Fibroblast of skin of scalp (primary cell): ENCODE measurements at regions not wholly inside any gene's neighbourhood (a gene's known extent, or its start where the extent isn't known, plus 50 kb on each side); places are given as distances from the start of the nearest gene placed in this dataset.

Source experiments
- DNase-seq: peaks from one replicate; pipeline ENCODE4 v3.0.0-alpha.2; 2013

DNA sequence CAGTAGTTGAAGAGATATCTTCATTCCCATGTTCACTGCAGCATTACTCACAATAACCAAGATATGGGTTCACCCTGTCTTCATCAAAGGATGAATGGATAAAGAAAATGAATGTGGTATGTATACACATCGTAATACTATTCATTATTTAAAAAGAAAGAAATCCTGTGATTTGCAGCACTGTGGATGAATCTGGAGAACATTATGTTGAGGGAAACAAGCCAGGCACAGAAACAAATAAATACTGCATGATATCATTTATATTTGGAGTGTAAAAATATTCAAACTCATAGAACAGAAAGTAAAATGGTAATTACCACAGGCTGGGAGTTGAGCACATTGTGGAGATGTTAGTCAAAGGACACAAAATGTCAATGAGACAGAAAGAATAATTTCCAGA lies 977.2 kb downstream of the AMY1C start:
- DNase-seq = no peak

DNA sequence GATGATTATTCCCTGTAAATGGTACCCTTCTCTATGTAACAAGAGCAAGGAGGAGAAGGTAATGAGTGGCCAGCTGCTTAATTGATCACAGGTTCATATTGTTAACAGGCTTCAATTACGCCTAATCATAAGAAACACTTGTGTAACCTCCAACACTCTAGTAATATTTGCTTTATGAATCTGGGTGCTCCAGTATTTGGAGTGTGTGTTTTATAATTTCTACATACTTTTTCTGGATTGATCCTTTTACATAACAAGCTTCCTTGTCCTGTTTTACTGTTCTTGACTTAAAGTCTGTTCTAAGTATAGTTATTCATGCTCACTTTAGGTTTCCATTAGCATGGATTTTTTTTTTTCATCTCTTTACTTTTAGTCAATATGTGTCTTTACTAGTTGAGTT lies 984.2 kb downstream of the AMY1C start:
- no peak for DNase-seq

DNA sequence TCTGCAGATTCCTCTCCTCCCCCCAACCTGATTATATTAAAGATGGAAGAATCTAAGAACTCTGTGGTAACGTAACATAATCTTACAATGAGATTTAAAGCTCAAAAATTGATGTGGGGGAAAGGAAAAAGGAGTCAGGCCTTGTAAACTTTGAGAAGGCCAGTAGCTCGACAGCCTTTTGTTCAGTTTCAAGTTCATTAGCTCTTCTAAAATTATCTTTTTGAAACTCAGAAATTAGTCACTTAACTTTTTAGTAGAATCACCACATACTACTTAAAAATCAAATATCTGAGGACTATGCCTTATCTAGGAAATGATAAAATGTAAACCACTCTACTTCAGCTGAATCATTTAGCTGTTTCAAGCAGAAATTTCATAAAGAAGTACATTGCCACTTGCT lies 996.2 kb downstream of the AMY1C start:
- DNase-seq = no peak

DNA sequence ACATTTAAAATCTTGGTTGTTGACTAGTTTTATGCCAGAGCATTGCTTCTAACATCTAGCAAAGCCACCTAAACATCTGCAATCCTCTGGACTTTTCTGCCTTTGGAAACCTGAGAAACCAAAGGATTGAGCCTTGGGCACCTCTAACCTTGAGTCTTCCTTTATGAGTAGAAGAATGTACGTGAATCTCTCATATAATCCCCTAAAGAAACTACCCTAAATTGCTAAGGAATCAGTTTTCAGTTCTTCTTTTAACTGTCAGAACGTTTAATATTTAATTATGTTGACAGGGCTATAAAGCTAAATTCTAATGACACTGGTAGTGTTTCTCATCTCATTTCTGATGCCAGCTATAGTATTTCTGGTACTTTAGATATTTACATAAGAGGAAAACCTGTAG lies 997.3 kb downstream of the AMY1C start:
- DNase-seq = no peak

DNA sequence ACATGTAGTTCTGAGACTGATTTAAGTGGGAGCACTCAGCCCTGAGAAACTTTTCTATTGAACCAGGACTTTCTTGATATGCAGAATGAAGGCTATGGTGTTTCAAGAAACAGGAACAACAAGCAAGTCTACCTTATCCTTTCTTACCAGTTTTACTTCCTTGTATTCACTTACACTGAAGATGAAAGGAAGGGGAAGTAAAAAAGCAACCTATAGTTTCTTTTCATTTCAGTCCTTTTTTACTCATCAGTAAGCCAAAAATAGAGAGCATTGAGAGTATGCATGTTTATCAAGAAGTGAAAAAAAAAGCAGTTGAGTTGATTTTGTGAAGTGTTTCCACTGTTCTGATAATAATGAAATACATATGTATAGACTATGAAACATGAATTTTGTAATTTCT lies 1010.3 kb downstream of the AMY1C start:
- no peak for DNase-seq

DNA sequence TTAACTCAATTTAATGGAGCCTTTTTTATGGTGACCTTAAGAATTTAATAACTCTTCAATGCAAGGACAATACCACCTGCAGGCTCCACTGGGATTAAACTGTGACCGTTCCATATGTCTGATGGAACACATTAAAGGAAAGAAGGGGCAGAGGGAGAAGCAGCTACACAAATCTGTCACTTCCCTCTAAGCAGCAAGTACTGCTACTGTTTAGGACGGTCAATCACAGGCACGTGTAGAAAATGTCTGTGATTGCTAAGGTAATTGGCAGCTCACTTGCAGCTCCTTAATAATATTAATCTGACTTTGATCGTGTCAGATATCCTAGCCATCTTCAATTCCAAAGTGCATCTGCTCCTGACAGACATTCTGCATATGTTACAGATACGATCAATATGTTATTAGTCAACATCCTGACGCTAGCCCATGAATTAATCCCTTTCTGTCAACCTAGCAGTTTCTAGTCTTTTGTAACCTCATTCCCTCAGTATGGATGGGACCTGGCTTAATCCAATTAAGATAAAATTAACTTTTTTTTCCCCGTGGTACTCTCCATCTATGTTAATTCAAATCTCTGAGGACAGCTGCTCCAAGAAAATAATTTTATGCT lies 1012.4 kb downstream of the AMY1C start:
- DNase-seq = no peak

DNA sequence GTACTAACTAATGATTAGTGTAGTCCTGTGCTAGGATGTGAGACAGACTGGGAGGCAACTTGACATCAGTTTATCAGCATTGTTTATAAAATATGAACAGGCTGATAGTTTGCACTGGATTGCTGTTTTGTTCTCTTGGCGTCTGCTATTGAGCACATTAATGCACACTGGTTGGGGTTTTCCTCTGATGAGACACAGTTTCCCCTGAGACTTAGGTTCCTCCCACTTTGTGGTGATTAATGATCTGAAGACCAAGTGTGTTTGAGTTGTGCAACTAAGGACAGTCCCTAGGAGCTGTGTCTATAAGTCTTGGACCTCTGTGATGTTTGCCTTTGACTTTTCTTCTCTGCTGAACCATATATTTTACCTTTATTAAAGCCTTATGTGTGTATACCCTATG lies 1015.4 kb downstream of the AMY1C start:
- peak; percentile 24 for DNase-seq

DNA sequence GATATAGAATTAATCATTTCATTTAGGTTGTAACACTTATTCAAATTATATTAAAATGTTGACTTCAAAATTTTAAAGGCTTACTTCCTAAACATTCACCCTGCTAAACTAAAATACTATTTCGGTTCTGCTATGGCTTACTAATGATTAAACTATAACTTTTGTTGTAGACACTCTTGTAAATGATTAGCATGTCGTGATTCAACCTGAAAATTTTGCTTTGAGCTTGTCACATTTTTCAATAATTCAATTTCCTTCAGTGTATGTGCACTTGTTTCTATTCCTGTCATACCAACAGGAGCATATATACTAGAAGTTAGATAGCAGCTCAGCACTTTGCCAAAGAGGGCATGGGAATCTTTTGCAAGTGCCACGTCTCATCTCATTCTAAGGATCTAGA lies 1018.8 kb downstream of the AMY1C start:
- no peak for DNase-seq

DNA sequence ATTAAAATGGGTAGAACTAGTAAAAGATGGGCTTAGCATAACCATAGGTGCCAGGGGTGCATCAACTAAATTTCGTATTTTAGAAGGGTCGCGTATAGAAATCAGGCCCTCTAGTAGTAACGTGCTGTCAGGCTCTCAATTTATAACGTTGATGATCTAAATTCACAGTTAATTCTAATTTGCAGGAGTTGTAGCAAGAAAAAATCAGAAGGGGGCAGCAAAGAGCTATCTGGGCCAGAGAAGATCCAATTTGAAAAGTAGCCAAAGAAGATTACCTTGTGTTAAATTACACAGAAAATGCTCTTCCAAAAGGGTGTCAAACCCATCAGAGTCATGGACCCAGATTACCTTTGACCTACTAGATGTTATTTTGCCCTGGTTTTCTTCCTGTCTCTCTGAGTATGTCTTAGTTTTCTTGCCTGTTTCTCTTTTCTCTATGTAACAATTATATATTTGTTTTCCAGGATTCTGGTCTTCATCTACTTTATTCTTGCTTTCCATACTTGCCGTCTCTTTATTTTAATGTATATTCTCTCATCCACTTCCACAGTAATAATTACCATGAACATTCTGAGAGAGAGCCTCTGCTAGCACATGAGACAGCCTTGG lies 1030.9 kb downstream of the AMY1C start:
- peak; percentile 34 for DNase-seq

DNA sequence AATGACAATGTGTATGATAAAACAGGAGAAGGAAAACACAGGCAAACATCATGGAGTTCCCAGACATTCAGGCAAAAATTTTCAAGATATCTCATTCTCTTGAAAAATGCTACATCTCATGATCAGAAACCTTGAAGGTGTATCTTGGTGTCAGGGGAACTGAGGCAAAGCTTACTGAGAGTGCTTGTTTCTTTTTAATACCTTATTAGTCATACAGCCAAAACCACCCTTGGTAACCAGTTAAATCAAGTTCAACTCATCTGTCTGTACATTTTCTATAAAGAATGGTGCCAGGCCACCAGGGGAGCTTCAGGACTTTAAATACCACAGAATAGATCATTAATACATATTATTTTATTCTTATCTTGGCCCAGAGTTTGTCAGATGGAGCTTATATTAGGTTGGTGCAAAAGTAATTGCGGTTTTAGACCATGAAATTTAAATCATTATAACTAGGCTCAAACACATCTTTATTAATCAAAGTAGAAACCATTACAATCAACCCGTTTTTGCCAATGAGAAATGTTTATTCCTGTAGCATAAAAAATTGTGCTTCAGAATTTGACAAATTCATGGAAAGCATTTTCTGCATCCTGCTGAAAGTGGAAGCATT lies 1036.0 kb downstream of the AMY1C start:
- no peak for DNase-seq

DNA sequence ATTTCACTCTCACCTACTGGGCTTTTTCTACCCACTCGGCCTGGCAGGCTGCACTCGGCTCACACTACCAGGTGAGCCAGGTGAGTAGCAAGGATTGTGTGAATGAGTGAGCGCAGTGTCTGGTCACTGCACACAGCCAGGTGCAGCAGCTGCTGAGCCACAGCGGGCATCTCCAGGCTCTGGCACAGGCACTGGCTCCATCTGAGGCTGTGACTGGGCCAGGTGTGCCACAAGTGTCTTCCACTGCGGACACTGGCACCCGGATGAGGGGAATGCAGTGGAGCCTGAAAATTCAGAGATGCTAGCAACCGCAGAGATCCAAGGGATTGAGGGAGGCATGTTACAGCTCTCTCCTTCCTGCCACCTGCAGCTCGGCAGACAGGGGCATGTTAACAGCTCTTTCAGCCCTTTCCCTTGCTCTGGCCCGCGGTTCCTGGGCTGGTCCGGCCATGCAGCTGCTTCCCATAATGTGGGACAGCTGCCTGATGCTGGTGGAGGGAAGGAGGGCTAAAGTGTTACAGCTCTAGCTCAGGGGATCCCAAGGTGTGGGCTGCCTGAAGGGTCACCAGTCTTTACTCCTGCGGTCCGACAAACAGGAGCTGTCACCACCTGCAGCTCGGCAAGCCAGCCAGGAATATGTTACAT lies 1038.3 kb downstream of the AMY1C start:
- DNase-seq = no peak

DNA sequence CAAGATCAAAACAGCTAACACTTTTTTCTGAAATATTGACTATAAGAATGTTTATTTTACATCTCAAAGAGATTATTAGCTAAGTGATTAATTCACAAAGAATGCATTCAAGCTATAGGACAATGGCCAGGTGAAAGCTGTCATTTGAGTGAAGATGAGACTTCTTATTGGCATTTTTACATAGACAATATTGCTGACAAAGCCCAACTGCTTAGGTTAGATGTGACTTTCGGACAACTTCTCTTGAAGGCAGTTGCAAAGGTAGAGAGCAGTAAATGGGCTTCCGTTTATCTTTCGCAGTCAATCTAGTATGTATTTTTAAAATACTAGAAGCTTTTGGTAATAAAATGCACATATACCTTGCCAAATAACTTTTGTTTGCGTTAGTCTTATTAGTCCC lies 1041.3 kb downstream of the AMY1C start:
- DNase-seq = no peak

DNA sequence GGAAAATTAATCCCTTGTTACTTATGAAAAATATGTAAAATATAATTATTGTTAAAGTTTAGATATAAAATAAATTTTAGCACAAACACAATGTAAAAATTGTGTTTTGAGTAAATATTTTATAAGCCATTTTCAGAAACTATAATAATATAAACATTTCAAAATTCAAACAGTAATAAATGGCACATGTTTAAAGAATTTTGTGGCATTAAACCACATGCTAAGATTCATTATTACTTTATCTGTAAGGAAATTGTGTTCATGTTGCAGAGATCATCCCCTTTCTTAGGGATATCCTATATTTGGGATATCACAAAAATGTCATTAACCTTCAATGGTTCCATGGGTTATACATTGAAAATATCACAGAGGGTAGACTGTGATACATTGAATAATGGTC lies 1044.3 kb downstream of the AMY1C start:
- DNase-seq = no peak

DNA sequence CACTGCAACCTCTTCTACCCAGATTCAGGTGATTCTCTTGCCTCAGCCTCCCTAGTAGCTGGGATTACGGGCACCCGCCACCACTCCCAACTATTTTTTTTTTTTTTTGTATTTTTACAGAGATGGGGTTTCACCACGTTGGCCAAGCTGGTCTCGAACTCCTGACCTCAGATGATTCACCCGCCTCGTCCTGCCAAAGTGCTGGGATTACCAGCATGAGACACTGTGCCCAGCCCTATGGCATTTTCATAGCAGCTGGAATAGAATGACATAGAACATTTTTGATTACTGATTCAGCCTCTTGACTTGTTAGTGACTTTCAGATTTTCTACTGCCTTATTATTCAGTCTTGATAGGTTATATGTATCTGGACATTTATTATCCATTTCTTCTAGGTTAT lies 1046.2 kb downstream of the AMY1C start:
- no peak for DNase-seq

DNA sequence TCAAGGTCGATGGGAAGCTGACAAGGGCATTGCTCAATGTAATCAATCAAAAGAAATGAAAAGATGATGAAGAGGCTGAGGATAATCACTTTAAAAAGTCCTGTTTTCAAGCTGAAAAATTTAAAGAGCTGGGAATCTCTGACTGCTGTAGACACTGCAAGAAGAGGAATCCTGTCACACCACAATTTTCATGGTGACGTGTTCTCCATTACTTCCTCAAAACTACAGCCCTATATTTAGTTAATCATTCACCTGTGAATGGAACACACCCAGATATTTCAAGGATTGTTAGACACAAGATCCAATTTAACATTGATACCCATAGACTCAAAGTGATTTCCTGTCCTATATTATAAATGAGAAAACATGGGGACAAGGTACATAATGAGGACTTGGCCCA lies 1048.3 kb downstream of the AMY1C start:
- DNase-seq = no peak

DNA sequence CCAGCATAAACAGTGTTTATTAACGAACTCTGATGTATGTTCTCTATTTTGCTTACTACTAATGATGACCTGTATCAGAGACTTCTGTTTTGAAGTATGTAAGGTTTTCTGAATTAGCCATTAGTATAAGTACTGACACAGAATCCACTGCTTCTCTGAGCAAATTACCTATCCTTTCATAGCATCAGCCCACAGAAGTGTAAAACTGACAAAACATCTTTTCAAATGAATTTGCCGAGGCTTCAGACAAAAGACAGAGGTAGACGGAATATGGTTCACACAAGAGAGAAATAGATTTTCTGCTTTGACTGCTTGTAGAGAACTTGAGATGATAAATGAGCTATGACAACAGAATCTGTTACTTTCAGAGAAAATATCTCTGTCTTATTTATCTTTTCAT lies 1051.6 kb downstream of the AMY1C start:
- DNase-seq = no peak

DNA sequence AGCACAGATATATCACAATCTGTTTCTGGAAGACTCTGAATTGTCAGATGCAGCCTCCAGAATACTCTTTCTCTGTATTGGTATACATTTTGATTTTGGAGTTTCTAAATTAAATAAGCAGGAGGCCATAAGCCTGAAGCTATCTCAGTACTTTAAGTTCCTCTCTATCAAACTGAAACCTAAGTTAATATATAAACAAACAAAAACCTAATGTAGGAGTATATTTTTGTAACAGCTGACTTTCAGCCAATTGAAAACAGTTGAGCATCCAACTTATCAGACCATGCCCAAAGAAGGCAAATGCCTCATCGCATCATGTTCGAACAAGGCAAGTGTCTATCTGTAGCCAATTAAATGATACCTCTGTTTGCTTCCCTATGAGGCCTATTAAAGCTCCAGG lies 1054.4 kb downstream of the AMY1C start:
- no peak for DNase-seq

DNA sequence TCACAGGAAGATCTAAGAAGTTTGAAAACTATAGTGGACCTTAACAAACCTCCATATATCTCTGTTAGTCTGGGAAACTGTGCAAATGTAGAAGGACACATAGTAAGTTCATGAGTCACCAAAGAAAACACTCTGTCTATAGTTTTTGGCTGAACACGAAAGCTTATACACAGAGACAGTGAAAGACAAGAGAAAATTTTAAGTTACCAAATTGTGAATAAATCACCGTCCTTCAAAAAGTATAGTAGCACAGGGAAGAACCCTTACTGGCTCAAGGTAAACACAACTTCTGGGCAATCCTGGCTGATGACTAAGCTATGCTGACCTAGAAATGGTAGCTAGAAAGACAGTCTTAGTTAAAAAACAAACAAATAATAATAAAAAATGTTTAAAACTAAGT lies 1057.9 kb downstream of the AMY1C start:
- DNase-seq = peak; percentile 22

DNA sequence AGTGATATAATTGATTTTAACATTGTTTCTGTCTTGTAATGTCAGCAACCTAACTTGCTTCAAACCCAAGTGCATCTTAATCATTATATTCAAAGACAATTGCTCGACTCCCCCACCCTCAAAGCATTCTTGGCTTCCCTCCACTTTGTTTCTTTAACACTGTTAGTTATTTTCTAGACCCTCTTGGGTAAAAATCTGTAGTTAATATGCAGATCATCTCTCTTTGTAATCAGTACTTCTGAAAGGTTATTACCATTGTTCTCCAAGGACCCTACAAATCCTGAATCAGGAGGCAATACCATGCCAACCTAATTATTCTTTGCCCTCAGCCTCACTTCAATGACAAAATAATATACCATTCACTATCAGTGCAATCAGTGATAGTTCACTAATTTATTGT lies 1075.7 kb downstream of the AMY1C start:
- DNase-seq = no peak

DNA sequence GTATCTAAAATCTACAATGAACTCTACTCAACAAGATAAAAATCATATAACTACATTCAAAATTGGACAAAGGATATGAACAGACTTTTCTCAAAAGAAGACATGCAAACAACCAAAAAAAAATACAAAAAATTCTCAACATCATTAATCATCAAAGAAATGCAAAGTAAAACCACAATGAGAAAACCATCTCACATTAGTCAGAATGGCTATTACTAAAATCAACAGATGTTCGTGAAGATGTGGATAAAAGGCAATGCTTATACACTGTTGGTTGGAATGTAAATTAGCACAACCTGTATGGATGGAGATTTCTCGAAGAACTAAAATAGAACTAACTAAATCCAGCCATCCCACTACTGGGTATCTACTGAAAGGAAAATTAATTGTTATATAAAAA lies 1080.8 kb downstream of the AMY1C start:
- DNase-seq = peak; percentile 6

DNA sequence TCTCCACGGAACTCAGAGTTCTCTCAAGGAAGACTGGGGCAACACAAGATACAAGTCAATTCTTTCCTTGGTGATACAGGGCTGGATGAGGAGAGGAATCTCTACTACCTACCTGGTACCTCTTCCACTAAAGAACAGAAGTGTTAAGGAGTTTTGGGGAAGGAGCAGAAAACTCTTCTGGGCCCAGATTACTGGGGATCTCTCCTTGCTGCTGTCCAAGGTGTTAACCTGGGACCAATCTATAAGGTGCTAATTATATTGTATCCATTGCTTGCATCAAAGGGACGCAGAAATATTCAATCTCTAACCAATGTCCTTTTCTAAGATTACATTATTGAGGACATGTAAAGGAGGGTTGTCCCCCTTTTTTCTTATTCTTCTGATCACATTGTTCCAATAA lies 1102.5 kb downstream of the AMY1C start:
- no peak for DNase-seq

DNA sequence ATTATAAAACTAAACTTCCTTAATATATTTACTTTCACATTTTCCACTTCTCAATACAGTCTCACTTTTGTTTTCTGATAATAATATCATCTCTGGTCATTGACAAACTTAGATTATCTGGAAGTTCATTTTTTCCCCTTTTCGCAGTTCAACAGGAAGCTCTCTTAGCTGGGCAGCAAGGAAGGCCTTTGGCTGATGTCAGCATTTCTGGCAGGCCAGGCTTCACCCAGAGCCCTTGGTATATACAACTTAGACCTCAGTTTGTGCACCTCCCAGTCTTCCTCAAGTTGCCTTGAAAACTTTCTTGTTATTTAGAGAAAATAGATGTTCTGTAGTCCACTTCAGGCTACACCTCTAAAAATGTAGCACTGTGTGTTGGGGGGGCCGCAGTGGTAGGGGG lies 1103.6 kb downstream of the AMY1C start:
- no peak for DNase-seq

DNA sequence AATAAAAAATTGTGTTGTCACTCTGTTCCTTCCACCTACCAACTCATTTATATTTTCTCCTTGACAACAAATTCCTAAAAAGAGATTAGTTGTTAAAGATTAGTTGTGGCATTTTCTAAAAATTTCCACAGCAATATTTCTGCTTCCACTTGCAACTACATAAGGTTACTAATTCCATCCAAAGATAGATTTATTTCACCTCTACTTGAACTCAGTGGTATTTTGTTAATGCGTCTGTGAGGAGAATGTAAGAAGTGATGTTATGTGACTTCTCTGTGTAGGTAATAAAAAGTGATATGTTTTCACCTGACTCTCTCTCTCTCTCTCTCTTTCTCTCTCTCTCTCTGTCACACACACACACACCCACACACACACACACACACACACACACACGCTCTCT lies 1104.8 kb downstream of the AMY1C start:
- no peak for DNase-seq

DNA sequence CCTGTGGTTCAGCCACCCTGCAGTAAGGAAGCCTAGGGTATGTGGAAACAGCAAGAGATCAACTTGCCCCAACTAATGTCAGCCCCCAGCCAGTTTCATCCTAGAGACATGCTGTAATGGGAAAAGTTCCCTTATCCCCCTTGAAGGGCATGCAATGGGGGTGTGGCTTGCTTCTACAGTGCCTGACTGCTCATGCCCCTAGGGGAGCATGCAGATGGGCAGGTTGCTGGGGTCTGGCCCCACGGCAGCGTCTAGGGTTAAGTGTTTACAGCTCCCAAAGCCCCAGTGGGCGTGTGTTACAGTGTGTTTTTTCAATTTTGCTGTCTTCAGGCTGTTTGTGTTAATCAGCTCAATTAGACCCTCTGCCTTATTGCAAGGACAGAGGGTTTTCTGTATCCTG lies 1105.9 kb downstream of the AMY1C start:
- DNase-seq = no peak
